RWPE2 (cell line): ENCODE measurements at regions not wholly inside any gene's neighbourhood (a gene's known extent, or its start where the extent isn't known, plus 50 kb on each side); places are given as distances from the start of the nearest gene placed in this dataset.

Experiments used
- ATAC-seq: fragments of 200-7000 bp; cut with Tn5 transposase; 3 replicates; pipeline ENCODE4 v1.9.1; 2021; ENCODE audit warnings: low read depth
- DNase-seq: peaks from one replicate; pipeline ENCODE4 v3.0.0-alpha.2; 2020; ENCODE audit warnings: low spot score
- H3K27ac ChIP-seq: fragments of 450-650 bp; 2 replicates; pipeline ENCODE4 v1.5.1; 2017; ENCODE audit warnings: mild to moderate bottlenecking; ENCODE audit not compliant: poor library complexity, severe bottlenecking
- H3K27me3 ChIP-seq: fragments of 250-450 bp; sonication (Bioruptor Pico); 2 replicates; pipeline ENCODE4 v1.5.1; 2021; ENCODE audit warnings: mild to moderate bottlenecking, moderate library complexity; ENCODE audit not compliant: insufficient read depth, poor library complexity, severe bottlenecking
- H3K36me3 ChIP-seq: fragments of 250-450 bp; sonication (Bioruptor Pico); 2 replicates; pipeline ENCODE4 v1.5.1; 2020; ENCODE audit warnings: low read depth, mild to moderate bottlenecking, moderate library complexity
- H3K4me1 ChIP-seq: fragments of 250-450 bp; sonication (Bioruptor Pico); 2 replicates; pipeline ENCODE4 v1.5.1; 2021; ENCODE audit warnings: mild to moderate bottlenecking, moderate library complexity; ENCODE audit not compliant: insufficient read depth, poor library complexity, severe bottlenecking
- H3K4me3 ChIP-seq: fragments of 250-450 bp; sonication (Bioruptor Pico); 2 replicates; pipeline ENCODE4 v1.5.1; 2021; ENCODE audit warnings: mild to moderate bottlenecking, moderate library complexity; ENCODE audit not compliant: severe bottlenecking
- H3K9me3 ChIP-seq: fragments of 250-450 bp; sonication (Bioruptor Pico); 2 replicates; pipeline ENCODE4 v1.5.1; 2021; ENCODE audit warnings: mild to moderate bottlenecking, moderate library complexity; ENCODE audit not compliant: severe bottlenecking
- CTCF ChIP-seq: fragments of 450-650 bp; IDR thresholded peaks from one replicate; pipeline ENCODE4 v1.5.1; 2017; ENCODE audit warnings: mild to moderate bottlenecking, moderate library complexity; ENCODE audit not compliant: poor library complexity, severe bottlenecking

GRCh38 chr1:5803851-5804250 is 188.4 kb downstream of the NPHP4 start:
- no peak for TF ChIP-seq CTCF
- ATAC-seq (no peak), DNase-seq (no peak)
- Histone ChIP-seq H3K4me1 (no peaks in the 10 kb centered on the region), H3K4me3 (no peak overlapping the region), H3K9me3 (no peaks in the 10 kb centered on the region), H3K27ac (no peak overlapping the region), H3K27me3 (no peaks in the 10 kb centered on the region), H3K36me3 (no peaks in the 10 kb centered on the region)

GRCh38 chr1:5802606-5803005 is 189.6 kb downstream of the NPHP4 start:
- no peak for DNase-seq
- no peaks in the 10 kb centered on the region for H3K36me3 ChIP-seq
- no peaks in the 10 kb centered on the region for H3K27me3 ChIP-seq
- no peaks in the 10 kb centered on the region for H3K4me1 ChIP-seq
- no peak for TF ChIP-seq CTCF
- no peak overlapping the region for H3K4me3 ChIP-seq
- H3K9me3 ChIP-seq = no peaks in the 10 kb centered on the region
- no peak for ATAC-seq
- no peak overlapping the region for H3K27ac ChIP-seq

- no peak for DNase-seq
- no peak for ATAC-seq
- H3K4me3 ChIP-seq = no peak overlapping the region
- no peaks in the 10 kb centered on the region for H3K9me3 ChIP-seq
- no peak overlapping the region for H3K27ac ChIP-seq
- H3K36me3 ChIP-seq = no peaks in the 10 kb centered on the region
- H3K4me1 ChIP-seq = no peaks in the 10 kb centered on the region
- H3K27me3 ChIP-seq = no peaks in the 10 kb centered on the region
- no peak for TF ChIP-seq CTCF
Measured at GRCh38 chr1:5798904-5799303, 193.3 kb downstream of the NPHP4 start.

- TF ChIP-seq CTCF = no peak
- Histone ChIP-seq H3K4me1 (no peaks in the 10 kb centered on the region), H3K27ac (no peak overlapping the region), H3K36me3 (no peaks in the 10 kb centered on the region), H3K4me3 (no peak overlapping the region), H3K27me3 (no peaks in the 10 kb centered on the region), H3K9me3 (no peaks in the 10 kb centered on the region)
- ATAC-seq = no peak
- no peak for DNase-seq
Measured at GRCh38 chr1:5798151-5798730, 194.0 kb downstream of the NPHP4 start.

- no peaks in the 10 kb centered on the region for H3K36me3 ChIP-seq
- no peak for ATAC-seq
- H3K4me3 ChIP-seq = no peak overlapping the region
- DNase-seq = no peak
- H3K4me1 ChIP-seq = no peaks in the 10 kb centered on the region
- H3K27me3 ChIP-seq = no peaks in the 10 kb centered on the region
- TF ChIP-seq CTCF = no peak
- H3K27ac ChIP-seq = no peak overlapping the region
- no peaks in the 10 kb centered on the region for H3K9me3 ChIP-seq
Measured at GRCh38 chr1:5796028-5796427, 196.2 kb downstream of the NPHP4 start.
